ENCODE measurements at regions not wholly inside any gene's neighbourhood (a gene's known extent, or its start where the extent isn't known, plus 50 kb on each side); places are given as distances from the start of the nearest gene placed in this dataset.

- H3K9me3 ChIP-seq (ENCODE audit: low read length) = no peaks in the 10 kb centered on the region
- Mint-ChIP-seq H3K9me3 (no peaks in the 10 kb centered on the region), H3K36me3 (no peaks in the 10 kb centered on the region), H3K27ac (no peak overlapping the region), H3K4me1 (no peaks in the 10 kb centered on the region), H3K27me3 (peaks cover 19 to 24% of the 10 kb centered on the region in 2 donors), H3K4me3 (no peak overlapping the region)
- H3K27me3 ChIP-seq (ENCODE audit: insufficient read depth, low read length, poor library complexity, severe bottlenecking) = no peaks in the 10 kb centered on the region
- no peak overlapping the region for H3K27ac ChIP-seq (ENCODE audit: low read depth, low read length)
- no peaks in the 10 kb centered on the region for H3K36me3 ChIP-seq (ENCODE audit: insufficient read depth, low read length)
- POLR2A ChIA-PET = no interaction called here
- CTCF ChIA-PET = no interaction called here
- H3K4me1 ChIP-seq (ENCODE audit: insufficient read depth, low read length) = no peaks in the 10 kb centered on the region
- H3K4me3 ChIP-seq (ENCODE audit: low read length) = no peak overlapping the region
- DNase-seq = no peak
These were observed 169.8 kb downstream of the WSCD1 start for GRCh38 chr17:6240001-6240400.

GRCh38 chr17:6239241-6239798 lies 169.1 kb downstream of the WSCD1 start:
- Histone ChIP-seq H3K27ac (ENCODE audit: low read depth, low read length) (no peak overlapping the region), H3K4me3 (ENCODE audit: low read length) (no peak overlapping the region), H3K9me3 (ENCODE audit: low read length) (no peaks in the 10 kb centered on the region), H3K36me3 (ENCODE audit: insufficient read depth, low read length) (no peaks in the 10 kb centered on the region), H3K4me1 (ENCODE audit: insufficient read depth, low read length) (no peaks in the 10 kb centered on the region), H3K27me3 (ENCODE audit: insufficient read depth, low read length, poor library complexity, severe bottlenecking) (no peaks in the 10 kb centered on the region)
- Mint-ChIP-seq H3K27me3 (peaks cover 18 to 24% of the 10 kb centered on the region in 2 donors), H3K4me1 (no peaks in the 10 kb centered on the region), H3K4me3 (no peak overlapping the region), H3K27ac (no peak overlapping the region), H3K9me3 (no peaks in the 10 kb centered on the region), H3K36me3 (no peaks in the 10 kb centered on the region)
- POLR2A ChIA-PET = no interaction called here
- CTCF ChIA-PET = no interaction called here
- no peak for DNase-seq

- Mint-ChIP-seq H3K27ac (no peak overlapping the region), H3K9me3 (no peaks in the 10 kb centered on the region), H3K27me3 (peaks cover 3% of the 10 kb centered on the region in 2 donors), H3K36me3 (no peaks in the 10 kb centered on the region), H3K4me3 (no peak overlapping the region), H3K4me1 (no peaks in the 10 kb centered on the region)
- ChIA-PET POLR2A (interaction anchor here (0.7 kb wide), 1 partner anchor 659 kb away, joined by 3 read pairs; no protein-coding TSS in a partner anchor), CTCF (no interaction called here)
- no peak overlapping the region for H3K4me3 ChIP-seq (ENCODE audit: low read length)
- H3K4me1 ChIP-seq (ENCODE audit: insufficient read depth, low read length) = no peaks in the 10 kb centered on the region
- DNase-seq = no peak
- no peaks in the 10 kb centered on the region for H3K36me3 ChIP-seq (ENCODE audit: insufficient read depth, low read length)
- H3K27me3 ChIP-seq (ENCODE audit: insufficient read depth, low read length, poor library complexity, severe bottlenecking) = no peaks in the 10 kb centered on the region
- no peak overlapping the region for H3K27ac ChIP-seq (ENCODE audit: low read depth, low read length)
- no peaks in the 10 kb centered on the region for H3K9me3 ChIP-seq (ENCODE audit: low read length)
These were observed 163.7 kb downstream of the WSCD1 start for GRCh38 chr17:6233856-6234255.

GRCh38 chr17:6233339-6233738 lies 163.2 kb downstream of the WSCD1 start:
- peaks cover 3 to 4% of the 10 kb centered on the region in 2 donors for H3K27me3 Mint-ChIP-seq

GRCh38 chr17:6232732-6233101 lies 162.5 kb downstream of the WSCD1 start:
- no peaks in the 10 kb centered on the region for H3K36me3 Mint-ChIP-seq
- POLR2A ChIA-PET = no interaction called here

More at GRCh38 chr17:6233339-6233738, 163.2 kb downstream of the WSCD1 start:
- Histone ChIP-seq H3K9me3 (ENCODE audit: low read length) (no peaks in the 10 kb centered on the region), H3K4me3 (ENCODE audit: low read length) (no peak overlapping the region), H3K27me3 (ENCODE audit: insufficient read depth, low read length, poor library complexity, severe bottlenecking) (no peaks in the 10 kb centered on the region), H3K36me3 (ENCODE audit: insufficient read depth, low read length) (no peaks in the 10 kb centered on the region), H3K27ac (ENCODE audit: low read depth, low read length) (no peak overlapping the region), H3K4me1 (ENCODE audit: insufficient read depth, low read length) (no peaks in the 10 kb centered on the region)
- POLR2A ChIA-PET = interaction anchor here (0.7 kb wide), 1 partner anchor 658 kb away, joined by 3 read pairs; no protein-coding TSS in a partner anchor
- Mint-ChIP-seq H3K4me1 (no peaks in the 10 kb centered on the region), H3K4me3 (no peak overlapping the region), H3K27ac (no peak overlapping the region), H3K9me3 (no peaks in the 10 kb centered on the region), H3K36me3 (no peaks in the 10 kb centered on the region)
- DNase-seq = no peak
- CTCF ChIA-PET = no interaction called here

GRCh38 chr17:6231886-6232731 lies 161.9 kb downstream of the WSCD1 start:
- Mint-ChIP-seq H3K27me3 (peaks cover 3 to 4% of the 10 kb centered on the region in 2 donors), H3K27ac (no peak overlapping the region), H3K9me3 (no peaks in the 10 kb centered on the region), H3K36me3 (no peaks in the 10 kb centered on the region), H3K4me1 (no peaks in the 10 kb centered on the region), H3K4me3 (no peak overlapping the region)
- no peaks in the 10 kb centered on the region for H3K36me3 ChIP-seq (ENCODE audit: insufficient read depth, low read length)
- H3K27ac ChIP-seq (ENCODE audit: low read depth, low read length) = no peak overlapping the region
- H3K4me3 ChIP-seq (ENCODE audit: low read length) = no peak overlapping the region
- no peaks in the 10 kb centered on the region for H3K27me3 ChIP-seq (ENCODE audit: insufficient read depth, low read length, poor library complexity, severe bottlenecking)
- CTCF ChIA-PET = no interaction called here
- POLR2A ChIA-PET = no interaction called here
- DNase-seq = no peak
- no peaks in the 10 kb centered on the region for H3K4me1 ChIP-seq (ENCODE audit: insufficient read depth, low read length)
- no peaks in the 10 kb centered on the region for H3K9me3 ChIP-seq (ENCODE audit: low read length)

More at GRCh38 chr17:6232732-6233101, 162.5 kb downstream of the WSCD1 start:
- Mint-ChIP-seq H3K27ac (no peak overlapping the region), H3K27me3 (peaks cover 3 to 7% of the 10 kb centered on the region in 2 donors), H3K9me3 (no peaks in the 10 kb centered on the region), H3K4me3 (no peak overlapping the region), H3K4me1 (no peaks in the 10 kb centered on the region)
- no peak for DNase-seq
- Histone ChIP-seq H3K9me3 (ENCODE audit: low read length) (no peaks in the 10 kb centered on the region), H3K36me3 (ENCODE audit: insufficient read depth, low read length) (no peaks in the 10 kb centered on the region), H3K4me1 (ENCODE audit: insufficient read depth, low read length) (no peaks in the 10 kb centered on the region), H3K27ac (ENCODE audit: low read depth, low read length) (no peak overlapping the region), H3K4me3 (ENCODE audit: low read length) (no peak overlapping the region), H3K27me3 (ENCODE audit: insufficient read depth, low read length, poor library complexity, severe bottlenecking) (no peaks in the 10 kb centered on the region)
- CTCF ChIA-PET = no interaction called here

- H3K4me1 Mint-ChIP-seq = no peaks in the 10 kb centered on the region
- DNase-seq = no peak
- no peak overlapping the region for H3K4me3 Mint-ChIP-seq
- POLR2A ChIA-PET = no interaction called here
- no peaks in the 10 kb centered on the region for H3K36me3 Mint-ChIP-seq
- H3K9me3 Mint-ChIP-seq = no peaks in the 10 kb centered on the region
- CTCF ChIA-PET = no interaction called here
- H3K27me3 ChIP-seq (ENCODE audit: insufficient read depth, low read length, poor library complexity, severe bottlenecking) = no peaks in the 10 kb centered on the region
- H3K4me3 ChIP-seq (ENCODE audit: low read length) = no peak overlapping the region
- no peak overlapping the region for H3K27ac ChIP-seq (ENCODE audit: low read depth, low read length)
- H3K27ac Mint-ChIP-seq = no peak overlapping the region
- peaks cover 3 to 4% of the 10 kb centered on the region in 2 donors for H3K27me3 Mint-ChIP-seq
- H3K9me3 ChIP-seq (ENCODE audit: low read length) = no peaks in the 10 kb centered on the region
- no peaks in the 10 kb centered on the region for H3K36me3 ChIP-seq (ENCODE audit: insufficient read depth, low read length)
- no peaks in the 10 kb centered on the region for H3K4me1 ChIP-seq (ENCODE audit: insufficient read depth, low read length)
These were observed 161.3 kb downstream of the WSCD1 start for GRCh38 chr17:6231465-6231864.

GRCh38 chr17:6218333-6218732 lies 148.2 kb downstream of the WSCD1 start:
- no peak overlapping the region for H3K27ac Mint-ChIP-seq
- peaks cover 5 to 45% of the 10 kb centered on the region in 2 donors for H3K27me3 Mint-ChIP-seq
- DNase-seq = no peak

More at GRCh38 chr17:6218333-6218732, 148.2 kb downstream of the WSCD1 start:
- POLR2A ChIA-PET = no interaction called here
- Histone ChIP-seq H3K4me1 (ENCODE audit: insufficient read depth, low read length) (no peaks in the 10 kb centered on the region), H3K27ac (ENCODE audit: low read depth, low read length) (no peak overlapping the region), H3K27me3 (ENCODE audit: insufficient read depth, low read length, poor library complexity, severe bottlenecking) (no peaks in the 10 kb centered on the region), H3K9me3 (ENCODE audit: low read length) (no peaks in the 10 kb centered on the region), H3K4me3 (ENCODE audit: low read length) (no peak overlapping the region), H3K36me3 (ENCODE audit: insufficient read depth, low read length) (no peaks in the 10 kb centered on the region)
- peaks cover 6 to 15% (median 12%) of the 10 kb centered on the region in 5 donors for H3K9me3 Mint-ChIP-seq
- H3K4me3 Mint-ChIP-seq = no peak overlapping the region
- H3K36me3 Mint-ChIP-seq = no peaks in the 10 kb centered on the region
- CTCF ChIA-PET = no interaction called here
- peaks cover 1 to 5% (median 2%) of the 10 kb centered on the region in 3 donors for H3K4me1 Mint-ChIP-seq

Data from CD8-positive, alpha-beta memory T cell (primary cell).